Spleen (tissue), 11 donors: ENCODE measurements at regions not wholly inside any gene's neighbourhood (a gene's known extent, or its start where the extent isn't known, plus 50 kb on each side); places are given as distances from the start of the nearest gene placed in this dataset.

ENCODE experiments used
- DNase-seq: peaks from one replicate; pipeline ENCODE4 v3.0.0-alpha.2; 2020
- H3K27ac ChIP-seq, 8 donors: fragments of 200-600 bp; sonication (generic) in 7 of 8; 1 replicate in 4 of 8; 2 replicates in 4 of 8; pipeline versions ENCODE4 v1.5.0 to v1.8.0; 2016 to 2021; ENCODE audit warnings: inconsistent platforms in 4 of 8, mild to moderate bottlenecking in 4 of 8, moderate library complexity in 1 of 8
- H3K27me3 ChIP-seq, 7 donors: fragments of 200-600 bp; sonication (generic) in 6 of 7; replicated peaks in 1 of 7; 1 replicate in 4 of 7; 2 replicates in 3 of 7; pipeline versions ENCODE4 v1.5.0 to v1.8.0; 2016 to 2021; ENCODE audit warnings: inconsistent platforms in 3 of 7, mild to moderate bottlenecking in 1 of 7
- H3K36me3 ChIP-seq, 6 donors: fragments of 200-600 bp; sonication (generic) in 5 of 6; 1 replicate in 4 of 6; 2 replicates in 2 of 6; pipeline versions ENCODE4 v1.5.0 to v1.8.0; 2016 to 2021; ENCODE audit warnings: inconsistent platforms in 2 of 6
- H3K4me1 ChIP-seq, 6 donors: fragments of 200-600 bp; sonication (generic) in 5 of 6; 1 replicate in 3 of 6; 2 replicates in 3 of 6; pipeline versions ENCODE4 v1.5.0 to v1.8.0; 2016 to 2021; ENCODE audit warnings: inconsistent platforms in 3 of 6
- H3K4me3 ChIP-seq, 8 donors: fragments of 200-600 bp; sonication (generic) in 7 of 8; 1 replicate in 4 of 8; 2 replicates in 4 of 8; pipeline versions ENCODE4 v1.5.0 to v1.8.0; 2016 to 2021; ENCODE audit warnings: inconsistent platforms in 4 of 8, mild to moderate bottlenecking in 4 of 8, moderate library complexity in 2 of 8
- H3K9me3 ChIP-seq, 8 donors: fragments of 200-600 bp; sonication (generic) in 7 of 8; 1 replicate in 4 of 8; 2 replicates in 4 of 8; pipeline versions ENCODE4 v1.5.0 to v1.8.0; 2016 to 2021; ENCODE audit warnings: inconsistent platforms in 4 of 8
- CTCF ChIP-seq, 11 experiments: fragments of 200-600 bp in 7 of 11; fragments of 450-650 bp in 4 of 11; sonication (generic) in 4 of 11; IDR thresholded peaks in 8 of 11; conservative IDR thresholded peaks in 3 of 11; 1 replicate in 7 of 11; 2 replicates in 4 of 11; pipeline versions ENCODE4 v1.4.0 to v1.8.0; 2016 to 2021; ENCODE audit warnings: antibody characterized with exemption in 11 of 11, inconsistent platforms in 4 of 11, mild to moderate bottlenecking in 1 of 11
- POLR2A ChIP-seq, 3 donors: fragments of 450-650 bp; IDR thresholded peaks; one replicate each; pipeline ENCODE4 v1.5.1; 2017; ENCODE audit warnings: antibody characterized with exemption in 3 of 3, mild to moderate bottlenecking in 1 of 3
- POLR2AphosphoS5 ChIP-seq, 3 donors: sonication (generic); formaldehyde crosslinking; IDR thresholded peaks; one replicate each; pipeline ENCODE4 v1.5.1; 2017; ENCODE audit warnings: antibody characterized with exemption in 3 of 3
- WGBS, 5 donors: extraction: QIAGEN DNeasy Blood & Tissue Kit in 3 of 5; methylation state at CpG; one replicate each; pipeline versions ENCODE4 v1.1.5 to v1.1.7; 2013 to 2018; 5-methylcytosine and 5-hydroxymethylcytosine counted together
- intact Hi-C: fragments of 100-400 bp; cut with DNase I; formaldehyde crosslinking; loops from one replicate; pipeline ENCODE4 v1.15.0; 2023; ENCODE audit warnings: low total_unique reads
- donor health status: healthy with polysubstance abuse.
- donor health status: DM: no; HTN: no; CAD: no; lungs with moderate emphysema.
- donor health status: DM: no; HTN: no; CAD: no.
- donor health status: Bipolar disorder and iron deficiency.
- donor health status: healthy.
- donor health status: DM: no; HTN: no; CAD: no.
- donor health status: DM: yes; HTN: yes; CAD: no.

DNA sequence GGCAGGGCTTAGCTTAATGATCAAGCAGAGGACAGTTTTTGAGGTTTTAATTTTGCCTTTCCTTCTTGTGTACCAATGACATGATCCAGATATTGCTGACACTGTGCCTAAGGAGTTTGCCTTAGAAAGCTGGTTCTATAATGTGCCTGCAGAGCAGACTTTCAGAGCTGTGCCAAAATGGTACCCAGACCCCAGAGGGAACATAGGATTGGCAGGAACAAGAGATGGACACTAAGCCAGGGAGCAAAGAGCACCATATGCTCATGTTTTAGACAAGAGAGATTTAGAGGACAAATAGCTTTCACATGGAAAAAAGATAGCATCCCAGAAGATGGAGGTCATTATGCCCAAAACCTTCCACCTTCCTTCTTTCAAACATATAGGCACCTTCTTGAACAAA, 1241.5 kb upstream of the SPRY2 start:
- Histone ChIP-seq H3K4me1 (no peaks in the 10 kb centered on the region), H3K27me3 (no peaks in the 10 kb centered on the region), H3K9me3 (no peaks in the 10 kb centered on the region), H3K27ac (no peak overlapping the region), H3K4me3 (no peak overlapping the region), H3K36me3 (no peaks in the 10 kb centered on the region)
- TF ChIP-seq POLR2A (IDR thresholded peaks at IDR 0.05), result no peak
- no peak for TF ChIP-seq CTCF (IDR thresholded peaks at IDR 0.05 in 8 of 11, conservative IDR thresholded peaks at IDR 0.05 in 3 of 11)
- no peak for TF ChIP-seq POLR2AphosphoS5 (IDR thresholded peaks at IDR 0.05)
- no peak for DNase-seq
- intact Hi-C loops, result no loop called here

- Histone ChIP-seq H3K9me3 (no peaks in the 10 kb centered on the region), H3K27me3 (no peaks in the 10 kb centered on the region), H3K27ac (no peak overlapping the region), H3K36me3 (no peaks in the 10 kb centered on the region), H3K4me3 (no peak overlapping the region), H3K4me1 (no peaks in the 10 kb centered on the region)
- DNase-seq, result no peak
- 4 to 13% (median 11%) methylated on average over 2 of the region's 2 CpGs for WGBS, 5 donors
- TF ChIP-seq CTCF (IDR thresholded peaks at IDR 0.05 in 8 of 11, conservative IDR thresholded peaks at IDR 0.05 in 3 of 11) (no peak), POLR2A (IDR thresholded peaks at IDR 0.05) (no peak), POLR2AphosphoS5 (IDR thresholded peaks at IDR 0.05) (no peak)
- intact Hi-C loops, result no loop called here
Observed at GRCh38 chr13:81577601-81578195, 1236.8 kb upstream of the SPRY2 start.

DNA sequence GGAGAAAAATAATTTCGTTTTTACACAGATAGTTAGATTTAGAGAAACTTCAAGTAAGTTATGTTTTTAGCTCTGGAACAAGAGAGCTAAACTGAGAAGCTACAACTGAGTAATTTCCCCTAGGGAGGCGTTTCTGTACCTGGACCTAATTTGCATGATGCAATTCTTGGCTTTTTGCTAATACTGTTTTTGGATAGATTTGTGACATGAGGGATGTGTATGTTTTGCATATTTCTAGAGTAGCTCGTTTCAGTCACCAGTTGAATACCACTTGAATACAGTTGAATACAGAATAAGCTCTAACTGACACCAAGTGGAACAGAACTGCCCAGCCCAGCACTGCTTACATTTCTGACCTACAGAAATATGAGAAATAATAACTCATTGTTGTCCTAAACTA, 1227.9 kb upstream of the SPRY2 start:
- Histone ChIP-seq H3K36me3 (no peaks in the 10 kb centered on the region), H3K27ac (no peak overlapping the region), H3K27me3 (no peaks in the 10 kb centered on the region), H3K9me3 (no peaks in the 10 kb centered on the region), H3K4me3 (no peak overlapping the region), H3K4me1 (no peaks in the 10 kb centered on the region)
- DNase-seq, result no peak
- WGBS, 5 donors, result 42 to 68% (median 52%) methylated on average over 3 of the region's 3 CpGs
- intact Hi-C loops, result no loop called here
- TF ChIP-seq CTCF (IDR thresholded peaks at IDR 0.05 in 8 of 11, conservative IDR thresholded peaks at IDR 0.05 in 3 of 11) (no peak), POLR2AphosphoS5 (IDR thresholded peaks at IDR 0.05) (no peak), POLR2A (IDR thresholded peaks at IDR 0.05) (no peak)

GRCh38 chr13:81565849-81566248, 1224.9 kb upstream of the SPRY2 start:
- Histone ChIP-seq H3K4me3 (no peak overlapping the region), H3K9me3 (peaks cover 0 to 7% (median 4%) of the 10 kb centered on the region in 8 donors), H3K4me1 (no peaks in the 10 kb centered on the region), H3K27ac (no peak overlapping the region), H3K27me3 (no peaks in the 10 kb centered on the region), H3K36me3 (no peaks in the 10 kb centered on the region)
- TF ChIP-seq POLR2AphosphoS5 (IDR thresholded peaks at IDR 0.05) (no peak), CTCF (IDR thresholded peaks at IDR 0.05 in 8 of 11, conservative IDR thresholded peaks at IDR 0.05 in 3 of 11) (no peak), POLR2A (IDR thresholded peaks at IDR 0.05) (no peak)
- intact Hi-C loops, result no loop called here
- DNase-seq, result no peak
- 63 to 85% (median 84%) methylated on average over 1 of the region's 1 CpG for WGBS, 5 donors
